ENCODE measurements at regions not wholly inside any gene's neighbourhood (a gene's known extent, or its start where the extent isn't known, plus 50 kb on each side); places are given as distances from the start of the nearest gene placed in this dataset.

DNA sequence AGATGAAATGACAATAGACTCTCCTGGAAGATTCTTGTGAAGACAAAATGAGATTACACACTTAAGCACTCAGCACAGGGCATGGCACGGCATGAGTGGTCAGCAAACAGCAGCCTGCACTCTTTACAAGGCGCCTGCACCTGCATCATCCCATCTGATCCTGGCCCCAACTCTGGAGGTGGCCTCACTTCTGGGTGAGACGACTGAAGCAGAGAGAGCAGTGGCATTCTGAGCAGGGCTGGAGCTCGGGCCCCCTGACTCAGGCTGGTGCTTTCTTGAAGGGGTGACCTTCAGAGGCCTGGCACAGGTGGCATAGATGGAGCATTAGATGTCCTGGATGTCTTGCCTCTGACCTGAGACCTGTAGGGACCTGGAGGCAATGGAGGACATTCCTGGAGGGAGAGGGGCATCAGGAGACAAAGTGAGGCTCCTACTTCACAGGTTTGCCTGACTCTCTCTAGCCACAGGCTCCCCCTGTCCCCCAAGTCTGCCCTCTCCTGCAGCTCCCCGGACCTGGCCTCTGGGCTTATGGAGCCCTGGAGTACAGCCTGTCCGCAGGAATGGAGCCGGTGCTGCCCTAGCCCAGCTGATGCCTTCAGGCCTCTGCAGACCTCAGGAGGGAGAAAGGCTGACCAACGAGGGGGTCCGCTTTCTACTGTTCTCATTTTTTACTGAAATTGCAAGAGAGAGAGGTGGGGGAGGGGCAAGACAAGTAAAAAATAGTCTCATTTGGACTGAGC is 65.5 kb upstream of the THY1 start:
- Histone ChIP-seq H3K4me3 (ENCODE audit: low read length) (no peak overlapping the region), H3K36me3 (ENCODE audit: control insufficient read depth, insufficient read depth, low read length, severe bottlenecking) (no peaks in the 10 kb centered on the region), H3K27me3 (replicated peaks; ENCODE audit: control insufficient read depth, insufficient read depth, low read length) (peaks cover 58% of the 10 kb centered on the region), H3K9ac (ENCODE audit: low read length) (no peak overlapping the region), H3K9me3 (ENCODE audit: control insufficient read depth, low read length) (no peaks in the 10 kb centered on the region), H3K4me1 (ENCODE audit: control insufficient read depth, insufficient read depth, low read length) (no peaks in the 10 kb centered on the region)
- DNase-seq (ENCODE audit: low read depth) = no peak

- H3K9me3 ChIP-seq (ENCODE audit: control insufficient read depth, low read length) = no peaks in the 10 kb centered on the region
- no peak overlapping the region for H3K9ac ChIP-seq (ENCODE audit: low read length)
- DNase-seq (ENCODE audit: low read depth) = no peak
- H3K36me3 ChIP-seq (ENCODE audit: control insufficient read depth, insufficient read depth, low read length, severe bottlenecking) = no peaks in the 10 kb centered on the region
- H3K4me1 ChIP-seq (ENCODE audit: control insufficient read depth, insufficient read depth, low read length) = no peaks in the 10 kb centered on the region
- peaks cover 69% of the 10 kb centered on the region for H3K27me3 ChIP-seq (replicated peaks; ENCODE audit: control insufficient read depth, insufficient read depth, low read length)
- no peak overlapping the region for H3K4me3 ChIP-seq (ENCODE audit: low read length)
Observed at GRCh38 chr11:119486691-119487259, 63.8 kb upstream of the THY1 start.

GRCh38 chr11:119486016-119486415 is 63.0 kb upstream of the THY1 start:
- Histone ChIP-seq H3K4me3 (ENCODE audit: low read length) (no peak overlapping the region), H3K27me3 (replicated peaks; ENCODE audit: control insufficient read depth, insufficient read depth, low read length) (peaks cover 67% of the 10 kb centered on the region), H3K4me1 (ENCODE audit: control insufficient read depth, insufficient read depth, low read length) (peaks cover 2% of the 10 kb centered on the region), H3K36me3 (ENCODE audit: control insufficient read depth, insufficient read depth, low read length, severe bottlenecking) (no peaks in the 10 kb centered on the region), H3K9me3 (ENCODE audit: control insufficient read depth, low read length) (no peaks in the 10 kb centered on the region), H3K9ac (ENCODE audit: low read length) (no peak overlapping the region)
- DNase-seq (ENCODE audit: low read depth) = no peak

GRCh38 chr11:119484741-119485605 is 62.0 kb upstream of the THY1 start:
- DNase-seq (ENCODE audit: low read depth) = no peak

DNA sequence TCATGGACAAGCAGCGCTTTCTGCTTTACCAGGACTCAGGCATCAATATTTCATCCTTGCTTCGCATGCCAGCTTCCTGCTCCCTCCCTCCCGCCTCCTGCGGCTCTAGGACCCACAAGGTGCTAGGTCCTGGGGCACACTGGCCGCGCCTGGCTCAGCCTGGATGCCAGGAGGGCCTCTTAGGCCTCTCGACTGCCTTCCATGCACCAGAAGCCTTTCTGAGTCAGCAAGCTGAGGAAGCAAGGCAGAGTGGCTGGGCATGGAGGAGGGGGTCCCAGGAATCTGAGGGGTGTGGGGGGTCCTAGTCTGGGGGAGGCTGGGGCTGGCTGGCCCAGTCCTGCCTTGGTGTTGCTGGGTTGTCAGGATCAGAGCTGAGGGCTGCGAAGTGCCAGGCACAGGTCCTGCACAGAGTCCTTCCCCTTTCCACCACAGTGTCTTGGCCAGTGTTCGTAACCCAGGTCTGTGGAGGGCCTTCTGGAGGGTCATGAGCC is 61.0 kb upstream of the THY1 start:
- Histone ChIP-seq H3K9me3 (ENCODE audit: control insufficient read depth, low read length) (no peaks in the 10 kb centered on the region), H3K9ac (ENCODE audit: low read length) (no peak overlapping the region), H3K4me1 (ENCODE audit: control insufficient read depth, insufficient read depth, low read length) (peaks cover 8% of the 10 kb centered on the region), H3K4me3 (ENCODE audit: low read length) (no peak overlapping the region), H3K27me3 (replicated peaks; ENCODE audit: control insufficient read depth, insufficient read depth, low read length) (peaks cover 49% of the 10 kb centered on the region), H3K36me3 (ENCODE audit: control insufficient read depth, insufficient read depth, low read length, severe bottlenecking) (no peaks in the 10 kb centered on the region)
- DNase-seq (ENCODE audit: low read depth) = no peak

More at GRCh38 chr11:119484741-119485605, 62.0 kb upstream of the THY1 start:
- peaks cover 58% of the 10 kb centered on the region for H3K27me3 ChIP-seq (replicated peaks; ENCODE audit: control insufficient read depth, insufficient read depth, low read length)
- H3K4me3 ChIP-seq (ENCODE audit: low read length) = no peak overlapping the region
- no peaks in the 10 kb centered on the region for H3K9me3 ChIP-seq (ENCODE audit: control insufficient read depth, low read length)
- no peak overlapping the region for H3K9ac ChIP-seq (ENCODE audit: low read length)
- peaks cover 8% of the 10 kb centered on the region for H3K4me1 ChIP-seq (ENCODE audit: control insufficient read depth, insufficient read depth, low read length)
- H3K36me3 ChIP-seq (ENCODE audit: control insufficient read depth, insufficient read depth, low read length, severe bottlenecking) = no peaks in the 10 kb centered on the region

DNA sequence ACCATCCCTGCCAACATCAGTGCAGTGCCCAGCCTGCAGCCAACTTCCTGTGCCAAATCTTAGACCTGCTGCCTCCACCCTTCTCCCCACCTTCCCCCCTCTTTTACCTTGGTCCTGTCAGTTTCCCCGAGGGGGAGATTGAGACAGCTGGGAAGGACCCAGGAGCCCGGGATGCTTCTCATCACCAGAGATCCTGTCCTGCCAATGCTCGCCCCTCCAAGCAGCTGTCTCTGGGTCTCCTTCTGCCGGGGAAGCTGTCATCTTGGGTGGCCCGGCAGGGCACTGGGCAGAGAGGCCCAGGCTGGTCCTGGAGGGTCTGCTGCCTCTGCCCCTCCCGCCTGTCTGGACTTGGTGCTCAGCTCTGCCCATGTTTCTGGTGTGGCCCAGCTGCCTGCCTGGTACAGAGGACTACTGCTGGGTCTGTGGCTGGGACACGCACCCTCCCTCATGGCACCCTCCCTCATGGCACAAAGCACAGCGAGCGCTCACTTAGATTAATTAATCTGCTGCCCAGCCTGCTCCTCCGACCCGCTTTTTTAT is 60.4 kb upstream of the THY1 start:
- Histone ChIP-seq H3K4me1 (ENCODE audit: control insufficient read depth, insufficient read depth, low read length) (peaks cover 8% of the 10 kb centered on the region), H3K9ac (ENCODE audit: low read length) (no peak overlapping the region)

DNA sequence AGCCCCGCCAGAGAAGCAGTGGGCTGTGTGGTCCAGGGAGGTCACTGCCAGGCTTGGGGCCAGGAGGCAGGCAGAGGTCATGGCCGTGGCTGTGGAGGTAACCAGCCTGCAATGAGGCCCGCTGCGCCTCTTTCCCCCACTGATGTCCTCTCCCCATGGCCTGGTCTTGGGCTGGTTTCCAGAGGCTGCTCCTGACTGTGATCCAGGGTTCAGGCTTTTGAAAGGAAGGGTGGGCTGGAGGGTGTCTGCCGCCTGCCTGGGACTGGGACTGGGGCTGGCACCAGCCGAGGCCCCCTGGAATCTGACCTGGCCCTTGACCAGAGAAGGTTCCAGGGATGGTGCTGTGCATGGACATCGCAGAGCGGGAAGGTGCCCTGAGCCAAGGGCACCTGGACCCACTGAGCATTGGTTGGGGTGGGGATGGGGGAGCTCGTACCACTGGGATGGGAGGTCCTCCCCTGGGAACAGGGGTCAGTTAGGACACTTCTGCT is 59.6 kb upstream of the THY1 start:
- Histone ChIP-seq H3K27me3 (replicated peaks; ENCODE audit: control insufficient read depth, insufficient read depth, low read length) (peaks cover 36% of the 10 kb centered on the region), H3K4me3 (ENCODE audit: low read length) (no peak overlapping the region), H3K9ac (ENCODE audit: low read length) (no peak overlapping the region), H3K4me1 (ENCODE audit: control insufficient read depth, insufficient read depth, low read length) (peaks cover 8% of the 10 kb centered on the region), H3K9me3 (ENCODE audit: control insufficient read depth, low read length) (no peaks in the 10 kb centered on the region), H3K36me3 (ENCODE audit: control insufficient read depth, insufficient read depth, low read length, severe bottlenecking) (no peaks in the 10 kb centered on the region)
- DNase-seq (ENCODE audit: low read depth) = no peak

More for the DNA sequence above, 60.4 kb upstream of the THY1 start:
- peaks cover 44% of the 10 kb centered on the region for H3K27me3 ChIP-seq (replicated peaks; ENCODE audit: control insufficient read depth, insufficient read depth, low read length)
- no peak for DNase-seq (ENCODE audit: low read depth)
- no peak overlapping the region for H3K4me3 ChIP-seq (ENCODE audit: low read length)
- no peaks in the 10 kb centered on the region for H3K9me3 ChIP-seq (ENCODE audit: control insufficient read depth, low read length)
- no peaks in the 10 kb centered on the region for H3K36me3 ChIP-seq (ENCODE audit: control insufficient read depth, insufficient read depth, low read length, severe bottlenecking)

DNA sequence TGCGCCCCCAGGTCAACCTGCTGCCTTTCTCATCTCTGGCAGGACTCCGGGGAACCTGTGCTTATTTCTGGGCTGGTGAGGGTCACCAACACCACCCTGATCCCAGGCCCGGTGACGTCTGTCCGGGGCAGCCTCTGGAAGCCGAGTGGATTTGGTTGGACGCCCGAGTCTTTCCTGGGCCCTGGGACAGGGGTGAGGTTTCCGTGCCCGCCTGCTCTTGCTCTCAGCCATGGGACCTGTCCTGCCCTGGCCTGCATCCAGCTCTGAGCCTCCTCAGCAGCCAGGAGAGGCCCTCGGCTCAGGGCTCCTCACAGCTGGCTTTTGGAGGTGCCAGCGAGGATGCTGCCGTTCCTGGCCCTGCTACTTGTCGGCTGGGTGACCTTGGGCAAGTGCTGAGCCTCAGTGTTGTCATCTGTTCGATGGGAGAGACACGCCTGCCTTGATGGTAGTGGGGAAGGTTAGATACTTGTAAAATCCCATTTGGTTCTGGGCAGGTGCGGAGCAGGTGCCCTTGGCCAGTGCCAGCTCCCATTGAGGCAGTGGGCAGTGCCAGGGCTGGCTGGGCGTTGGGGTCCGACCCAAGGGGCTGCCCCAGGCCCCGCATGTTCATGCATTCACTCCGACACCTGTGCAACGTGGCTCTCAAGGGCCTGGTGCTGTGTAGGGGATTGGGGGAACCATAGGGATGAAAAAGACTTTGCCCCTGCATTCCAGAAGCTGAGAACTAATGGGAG is 58.9 kb upstream of the THY1 start:
- DNase-seq (ENCODE audit: low read depth) = no peak

GRCh38 chr11:119481021-119481666 is 58.2 kb upstream of the THY1 start:
- Histone ChIP-seq H3K27me3 (replicated peaks; ENCODE audit: control insufficient read depth, insufficient read depth, low read length) (peaks cover 24% of the 10 kb centered on the region), H3K4me1 (ENCODE audit: control insufficient read depth, insufficient read depth, low read length) (peaks cover 8% of the 10 kb centered on the region), H3K9ac (ENCODE audit: low read length) (no peak overlapping the region), H3K4me3 (ENCODE audit: low read length) (peak overlapping the region; percentile 12), H3K36me3 (ENCODE audit: control insufficient read depth, insufficient read depth, low read length, severe bottlenecking) (no peaks in the 10 kb centered on the region), H3K9me3 (ENCODE audit: control insufficient read depth, low read length) (no peaks in the 10 kb centered on the region)
- DNase-seq (ENCODE audit: low read depth) = peak; percentile 97

More for the DNA sequence above, 58.9 kb upstream of the THY1 start:
- Histone ChIP-seq H3K4me3 (ENCODE audit: low read length) (no peak overlapping the region), H3K27me3 (replicated peaks; ENCODE audit: control insufficient read depth, insufficient read depth, low read length) (peaks cover 29% of the 10 kb centered on the region), H3K9me3 (ENCODE audit: control insufficient read depth, low read length) (no peaks in the 10 kb centered on the region), H3K4me1 (ENCODE audit: control insufficient read depth, insufficient read depth, low read length) (peaks cover 8% of the 10 kb centered on the region), H3K36me3 (ENCODE audit: control insufficient read depth, insufficient read depth, low read length, severe bottlenecking) (no peaks in the 10 kb centered on the region), H3K9ac (ENCODE audit: low read length) (no peak overlapping the region)

DNA sequence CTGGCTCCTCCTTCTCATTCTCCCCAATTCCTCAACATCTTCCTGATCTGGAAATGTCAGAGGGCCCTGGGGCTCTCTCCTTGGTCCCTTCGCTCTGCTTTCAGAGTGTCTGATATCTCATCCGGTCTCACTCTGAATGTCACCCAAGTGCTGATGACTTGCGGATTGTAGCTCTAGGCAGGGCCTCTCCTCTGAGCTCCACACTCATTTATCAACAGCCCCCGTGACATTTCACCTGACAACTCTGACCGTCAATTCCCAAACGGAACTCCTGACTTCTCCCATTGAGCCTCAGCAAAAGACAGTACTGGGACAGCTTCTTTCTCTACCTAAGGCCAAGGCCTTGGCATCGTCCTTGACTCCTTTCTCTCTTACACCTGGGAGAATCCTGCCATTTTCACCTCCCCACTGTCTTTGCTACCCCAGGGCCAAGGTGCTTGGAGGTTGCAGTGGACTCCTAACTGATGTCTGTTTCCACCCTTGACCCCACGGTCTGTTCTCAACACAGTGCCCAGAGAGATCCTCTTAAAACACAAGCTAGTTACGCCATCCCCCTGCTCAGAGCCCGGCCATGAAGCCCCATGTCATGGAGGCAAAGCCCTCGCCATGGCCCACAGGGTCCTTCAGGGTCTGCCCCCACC is 57.5 kb upstream of the THY1 start:
- Histone ChIP-seq H3K27me3 (replicated peaks; ENCODE audit: control insufficient read depth, insufficient read depth, low read length) (peaks cover 21% of the 10 kb centered on the region), H3K4me1 (ENCODE audit: control insufficient read depth, insufficient read depth, low read length) (peaks cover 12% of the 10 kb centered on the region), H3K4me3 (ENCODE audit: low read length) (no peak overlapping the region), H3K9ac (ENCODE audit: low read length) (no peak overlapping the region), H3K9me3 (ENCODE audit: control insufficient read depth, low read length) (no peaks in the 10 kb centered on the region), H3K36me3 (ENCODE audit: control insufficient read depth, insufficient read depth, low read length, severe bottlenecking) (no peaks in the 10 kb centered on the region)
- DNase-seq (ENCODE audit: low read depth) = no peak

Measured in adipocyte (in vitro differentiated cells).